GM12872 (cell line): ENCODE measurements at regions not wholly inside any gene's neighbourhood (a gene's known extent, or its start where the extent isn't known, plus 50 kb on each side); places are given as distances from the start of the nearest gene placed in this dataset.

Experiments
- CTCF ChIP-seq: IDR thresholded peaks from 3 replicates; pipeline ENCODE4 v1.5.1; 2011; ENCODE audit warnings: low read depth, mild to moderate bottlenecking, low read length, moderate library complexity; ENCODE audit not compliant: insufficient read depth

GRCh38 chr10:8581521-8582225 is 527.2 kb downstream of the GATA3 start:
- TF ChIP-seq CTCF = no peak

GRCh38 chr10:8583096-8583495 is 528.6 kb downstream of the GATA3 start:
- no peak for TF ChIP-seq CTCF

- no peak for TF ChIP-seq CTCF
Measured at GRCh38 chr10:8584666-8585065, 530.2 kb downstream of the GATA3 start.

- TF ChIP-seq CTCF = no peak
Measured at GRCh38 chr10:8586504-8586903, 532.0 kb downstream of the GATA3 start.

- no peak for TF ChIP-seq CTCF
Measured at GRCh38 chr10:8588135-8588534, 533.6 kb downstream of the GATA3 start.

GRCh38 chr10:8590518-8590917 is 536.0 kb downstream of the GATA3 start:
- TF ChIP-seq CTCF = no peak

GRCh38 chr10:8591640-8592039 is 537.2 kb downstream of the GATA3 start:
- TF ChIP-seq CTCF = no peak
